ENCODE measurements at regions not wholly inside any gene's neighbourhood (a gene's known extent, or its start where the extent isn't known, plus 50 kb on each side); places are given as distances from the start of the nearest gene placed in this dataset.

GRCh38 chr1:90193116-90193515 lies 198.2 kb downstream of the ZNF326 start:
- no peak for TF ChIP-seq SPI1 (IDR thresholded peaks at IDR 0.05; ENCODE audit: low read depth, low read length)
- TF ChIP-seq POLR2A (IDR thresholded peaks at IDR 0.05; ENCODE audit: low read depth, low read length): no peak
- no peak for TF ChIP-seq POLR2AphosphoS5 (IDR thresholded peaks at IDR 0.05; ENCODE audit: low read depth, low read length)
- TF ChIP-seq TAF1 (IDR thresholded peaks at IDR 0.05; ENCODE audit: low read depth, low read length): no peak
- no peak for TF ChIP-seq POU2F2 (IDR thresholded peaks at IDR 0.05; ENCODE audit: low read depth, low read length)
- TF ChIP-seq PAX5 (IDR thresholded peaks at IDR 0.05; ENCODE audit: insufficient read depth, low read length, severe bottlenecking): no peak
